ENCODE measurements at regions not wholly inside any gene's neighbourhood (a gene's known extent, or its start where the extent isn't known, plus 50 kb on each side); places are given as distances from the start of the nearest gene placed in this dataset.

DNA sequence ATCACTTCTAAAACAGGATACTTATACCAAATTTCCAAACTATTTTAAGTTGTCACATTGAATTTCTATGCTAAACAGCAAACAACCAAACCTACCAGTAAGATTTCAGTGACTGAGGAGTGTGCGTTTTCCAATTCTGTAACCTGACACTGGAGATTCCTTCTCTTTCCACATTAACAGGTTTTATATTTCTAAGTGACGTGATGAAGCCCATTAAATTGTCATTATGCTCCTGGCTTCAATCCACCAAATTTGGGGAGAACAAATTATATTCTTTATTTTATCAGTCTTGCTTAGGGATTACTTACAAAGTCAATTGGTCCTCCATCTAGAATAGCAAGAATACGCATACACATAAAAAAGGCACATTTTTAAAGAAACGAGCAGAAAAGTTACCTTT lies 764.8 kb upstream of the NR2F2 start:
- intact Hi-C loops (cut with micrococcal nuclease; ENCODE audit: unreplicated experiment): no loop called here
- H3K9me3 ChIP-seq (ENCODE audit: low read depth, low read length, poor library complexity, severe bottlenecking): no peaks in the 10 kb centered on the region

DNA sequence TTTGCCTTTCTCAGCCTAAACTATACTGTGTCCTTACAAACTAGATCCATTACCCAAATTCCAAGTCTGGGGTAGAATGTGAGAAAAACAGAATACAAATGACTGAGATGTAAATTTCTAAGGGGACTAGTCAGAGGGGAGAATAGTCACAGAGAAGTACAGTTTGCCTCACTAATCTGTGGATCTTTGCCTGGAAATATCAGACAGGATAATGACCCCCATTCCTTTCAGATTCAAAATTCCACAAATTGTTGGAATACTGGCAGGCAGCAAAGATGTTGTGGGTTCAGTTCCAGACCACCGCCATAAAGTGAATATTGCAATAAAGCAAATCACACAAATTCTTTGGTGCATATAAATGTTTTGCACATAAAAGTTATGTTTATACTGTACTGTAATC lies 762.8 kb upstream of the NR2F2 start:
- no peak for DNase-seq (ENCODE audit: low spot score)
- ChIA-PET POLR2A (ENCODE audit: low non-redundant PET) (no interaction called here), CTCF (no interaction called here)
- Histone ChIP-seq H3K27me3 (replicated peaks; ENCODE audit: insufficient read depth, low read depth, low read length, poor library complexity) (no peaks in the 10 kb centered on the region), H3K4me1 (ENCODE audit: insufficient read depth, low read length, poor library complexity, severe bottlenecking) (peaks cover 7% of the 10 kb centered on the region), H3K27ac (ENCODE audit: low read depth, low read length, poor library complexity, severe bottlenecking) (no peak overlapping the region), H3K4me3 (ENCODE audit: low read depth, low read length, poor library complexity, severe bottlenecking) (no peak overlapping the region), H3K9me3 (ENCODE audit: low read depth, low read length, poor library complexity, severe bottlenecking) (peaks cover 6% of the 10 kb centered on the region), H3K36me3 (ENCODE audit: insufficient read depth, low read length, poor library complexity, severe bottlenecking) (no peaks in the 10 kb centered on the region)
- no peak for TF ChIP-seq EZH2 (IDR thresholded peaks at IDR 0.05; ENCODE audit: borderline replicate concordance, low read depth, low read length, poor library complexity, severe bottlenecking)
- TF ChIP-seq, protein P1, sequence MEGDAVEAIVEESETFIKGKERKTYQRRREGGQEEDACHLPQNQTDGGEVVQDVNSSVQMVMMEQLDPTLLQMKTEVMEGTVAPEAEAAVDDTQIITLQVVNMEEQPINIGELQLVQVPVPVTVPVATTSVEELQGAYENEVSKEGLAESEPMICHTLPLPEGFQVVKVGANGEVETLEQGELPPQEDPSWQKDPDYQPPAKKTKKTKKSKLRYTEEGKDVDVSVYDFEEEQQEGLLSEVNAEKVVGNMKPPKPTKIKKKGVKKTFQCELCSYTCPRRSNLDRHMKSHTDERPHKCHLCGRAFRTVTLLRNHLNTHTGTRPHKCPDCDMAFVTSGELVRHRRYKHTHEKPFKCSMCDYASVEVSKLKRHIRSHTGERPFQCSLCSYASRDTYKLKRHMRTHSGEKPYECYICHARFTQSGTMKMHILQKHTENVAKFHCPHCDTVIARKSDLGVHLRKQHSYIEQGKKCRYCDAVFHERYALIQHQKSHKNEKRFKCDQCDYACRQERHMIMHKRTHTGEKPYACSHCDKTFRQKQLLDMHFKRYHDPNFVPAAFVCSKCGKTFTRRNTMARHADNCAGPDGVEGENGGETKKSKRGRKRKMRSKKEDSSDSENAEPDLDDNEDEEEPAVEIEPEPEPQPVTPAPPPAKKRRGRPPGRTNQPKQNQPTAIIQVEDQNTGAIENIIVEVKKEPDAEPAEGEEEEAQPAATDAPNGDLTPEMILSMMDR (conservative IDR thresholded peaks at IDR 0.05; ENCODE audit: low read depth, low read length): no peak
- intact Hi-C loops (cut with micrococcal nuclease; ENCODE audit: unreplicated experiment): no loop called here
- no TSS peak for BruUV-seq (replicated peaks)

More for the DNA sequence above, 764.8 kb upstream of the NR2F2 start:
- BruUV-seq (replicated peaks): no TSS peak
- Histone ChIP-seq H3K27ac (ENCODE audit: low read depth, low read length, poor library complexity, severe bottlenecking) (no peak overlapping the region), H3K4me1 (ENCODE audit: insufficient read depth, low read length, poor library complexity, severe bottlenecking) (peaks cover 7% of the 10 kb centered on the region), H3K36me3 (ENCODE audit: insufficient read depth, low read length, poor library complexity, severe bottlenecking) (no peaks in the 10 kb centered on the region), H3K27me3 (replicated peaks; ENCODE audit: insufficient read depth, low read depth, low read length, poor library complexity) (no peaks in the 10 kb centered on the region), H3K4me3 (ENCODE audit: low read depth, low read length, poor library complexity, severe bottlenecking) (no peak overlapping the region)
- CTCF ChIA-PET: no interaction called here
- TF ChIP-seq, protein P1 (conservative IDR thresholded peaks at IDR 0.05; ENCODE audit: low read depth, low read length): no peak
- no peak for TF ChIP-seq EZH2 (IDR thresholded peaks at IDR 0.05; ENCODE audit: borderline replicate concordance, low read depth, low read length, poor library complexity, severe bottlenecking)
- POLR2A ChIA-PET (ENCODE audit: low non-redundant PET): no interaction called here
- peak; percentile 34 for DNase-seq (ENCODE audit: low spot score)

DNA sequence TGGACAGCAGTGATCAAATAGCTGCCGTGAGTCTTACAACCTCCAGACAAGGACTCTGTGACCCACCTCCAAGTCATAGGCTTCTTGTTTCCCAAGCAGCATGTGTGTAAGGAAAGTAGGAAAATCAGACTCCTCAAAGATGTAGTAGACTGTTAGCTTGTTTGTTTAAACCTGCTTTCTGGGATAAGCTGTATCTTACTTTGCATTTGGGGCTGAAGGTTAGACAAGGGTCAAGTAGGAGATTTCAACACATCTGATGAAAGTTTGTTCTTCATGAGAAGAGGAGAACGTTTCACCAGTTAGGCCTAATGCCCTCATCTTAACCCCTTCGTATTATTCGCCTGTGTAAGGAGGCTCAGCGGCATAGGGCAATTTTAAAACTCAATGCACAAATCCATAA lies 756.4 kb upstream of the NR2F2 start:
- CTCF ChIA-PET: no interaction called here
- POLR2A ChIA-PET (ENCODE audit: low non-redundant PET): no interaction called here
- no peak for DNase-seq (ENCODE audit: low spot score)
- H3K36me3 ChIP-seq (ENCODE audit: insufficient read depth, low read length, poor library complexity, severe bottlenecking): no peaks in the 10 kb centered on the region
- intact Hi-C loops (cut with micrococcal nuclease; ENCODE audit: unreplicated experiment): no loop called here
- no TSS peak for BruUV-seq (replicated peaks)
- TF ChIP-seq, protein P1 (conservative IDR thresholded peaks at IDR 0.05; ENCODE audit: low read depth, low read length): no peak
- TF ChIP-seq EZH2 (IDR thresholded peaks at IDR 0.05; ENCODE audit: borderline replicate concordance, low read depth, low read length, poor library complexity, severe bottlenecking): no peak
- no peak overlapping the region for H3K4me3 ChIP-seq (ENCODE audit: low read depth, low read length, poor library complexity, severe bottlenecking)
- peaks cover 7% of the 10 kb centered on the region for H3K4me1 ChIP-seq (ENCODE audit: insufficient read depth, low read length, poor library complexity, severe bottlenecking)
- H3K27ac ChIP-seq (ENCODE audit: low read depth, low read length, poor library complexity, severe bottlenecking): no peak overlapping the region
- H3K9me3 ChIP-seq (ENCODE audit: low read depth, low read length, poor library complexity, severe bottlenecking): peaks cover 6% of the 10 kb centered on the region
- no peaks in the 10 kb centered on the region for H3K27me3 ChIP-seq (replicated peaks; ENCODE audit: insufficient read depth, low read depth, low read length, poor library complexity)
